ENCODE measurements at regions not wholly inside any gene's neighbourhood (a gene's known extent, or its start where the extent isn't known, plus 50 kb on each side); places are given as distances from the start of the nearest gene placed in this dataset.

DNA sequence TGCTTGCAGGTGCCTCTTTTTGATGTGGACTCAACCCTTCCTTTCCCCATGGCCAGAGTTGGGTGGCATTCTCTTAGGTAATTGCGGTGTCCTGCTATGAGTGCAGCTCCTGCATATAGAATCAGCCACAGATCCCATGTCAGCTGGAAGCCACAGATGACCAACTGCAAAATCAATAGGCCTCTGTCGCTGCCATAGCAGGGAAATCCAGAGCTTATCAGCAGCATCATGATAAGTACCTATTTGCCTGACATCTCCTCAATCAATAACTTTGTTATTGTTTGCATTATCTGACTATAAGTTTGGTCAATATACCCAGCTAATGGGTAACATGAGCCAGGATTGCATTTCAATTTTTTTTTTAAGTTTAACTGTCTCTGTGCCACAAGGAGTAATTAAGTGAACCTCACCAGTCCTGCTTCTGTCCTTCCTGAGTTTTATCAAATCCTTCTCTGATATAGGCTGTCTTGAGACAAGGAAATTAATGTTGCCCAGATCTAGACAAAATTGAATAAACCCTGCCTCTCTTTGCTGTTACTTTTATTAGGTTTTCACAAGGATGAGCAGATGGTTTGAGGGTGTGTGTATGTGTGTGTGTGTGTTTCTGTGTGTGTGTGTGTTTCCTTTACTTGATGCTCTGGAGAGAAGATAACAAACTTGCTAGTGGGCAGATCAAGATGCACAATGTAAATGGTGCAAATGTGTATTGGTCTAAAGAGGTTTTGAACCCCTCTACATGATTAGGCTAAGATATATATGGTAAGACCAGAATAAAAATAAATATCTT is 59.6 kb upstream of the CREB1 start:
- no peak for DNase-seq (ENCODE audit: low spot score, unreplicated experiment)
- H3K4me3 Mint-ChIP-seq (ENCODE audit: low read depth): no peak overlapping the region
- no peaks in the 10 kb centered on the region for H3K36me3 Mint-ChIP-seq (ENCODE audit: insufficient read depth)
- peaks cover 3% of the 10 kb centered on the region for H3K27me3 Mint-ChIP-seq
- peak overlapping the region; percentile 74 for H3K27ac Mint-ChIP-seq
- no peaks in the 10 kb centered on the region for H3K9me3 Mint-ChIP-seq (ENCODE audit: low read depth)
- no peak for TF ChIP-seq CTCF (IDR thresholded peaks at IDR 0.05; ENCODE audit: unreplicated experiment)
- H3K4me1 Mint-ChIP-seq (ENCODE audit: low read depth): peaks cover 27% of the 10 kb centered on the region

DNA sequence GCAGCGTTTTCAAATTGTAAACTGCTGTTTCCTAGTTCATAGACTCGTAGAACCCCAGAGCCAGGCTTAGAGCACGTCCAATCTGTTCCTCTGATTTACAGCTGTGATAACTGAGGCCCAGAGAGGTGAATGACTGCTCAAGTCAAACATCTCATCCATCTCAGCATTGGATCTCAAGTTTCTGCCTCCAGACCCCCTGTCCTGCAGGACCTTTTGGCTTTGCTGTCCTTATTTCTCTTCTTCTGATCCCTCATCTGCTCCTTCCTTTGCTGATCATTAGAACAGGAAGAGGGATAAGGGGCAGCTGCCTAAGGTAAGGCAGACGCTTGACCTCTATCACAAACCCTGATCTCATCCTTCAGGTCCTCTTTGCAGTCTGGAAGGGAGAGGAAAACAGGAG is 58.5 kb upstream of the CREB1 start:
- Mint-ChIP-seq H3K27ac (no peak overlapping the region), H3K4me3 (ENCODE audit: low read depth) (no peak overlapping the region), H3K4me1 (ENCODE audit: low read depth) (peaks cover 27% of the 10 kb centered on the region), H3K9me3 (ENCODE audit: low read depth) (no peaks in the 10 kb centered on the region), H3K27me3 (peaks cover 5% of the 10 kb centered on the region), H3K36me3 (ENCODE audit: insufficient read depth) (no peaks in the 10 kb centered on the region)
- TF ChIP-seq CTCF (IDR thresholded peaks at IDR 0.05; ENCODE audit: unreplicated experiment): no peak
- DNase-seq (ENCODE audit: low spot score, unreplicated experiment): no peak

- Mint-ChIP-seq H3K4me3 (ENCODE audit: low read depth) (peak overlapping the region; percentile 33), H3K27ac (peak overlapping the region; percentile 75), H3K4me1 (ENCODE audit: low read depth) (peaks cover 27% of the 10 kb centered on the region), H3K9me3 (ENCODE audit: low read depth) (no peaks in the 10 kb centered on the region), H3K36me3 (ENCODE audit: insufficient read depth) (no peaks in the 10 kb centered on the region), H3K27me3 (peaks cover 5% of the 10 kb centered on the region)
- no peak for TF ChIP-seq CTCF (IDR thresholded peaks at IDR 0.05; ENCODE audit: unreplicated experiment)
- no peak for DNase-seq (ENCODE audit: low spot score, unreplicated experiment)
Observed at GRCh38 chr2:207472343-207473048, 57.3 kb upstream of the CREB1 start.

- TF ChIP-seq CTCF (IDR thresholded peaks at IDR 0.05; ENCODE audit: unreplicated experiment): peak; percentile 61
- no peaks in the 10 kb centered on the region for H3K36me3 Mint-ChIP-seq (ENCODE audit: insufficient read depth)
- no peak for DNase-seq (ENCODE audit: low spot score, unreplicated experiment)
- no peaks in the 10 kb centered on the region for H3K9me3 Mint-ChIP-seq (ENCODE audit: low read depth)
- peaks cover 5% of the 10 kb centered on the region for H3K27me3 Mint-ChIP-seq
- peak overlapping the region; percentile 75 for H3K27ac Mint-ChIP-seq
- H3K4me3 Mint-ChIP-seq (ENCODE audit: low read depth): peak overlapping the region; percentile 33
- H3K4me1 Mint-ChIP-seq (ENCODE audit: low read depth): peaks cover 27% of the 10 kb centered on the region
Observed at GRCh38 chr2:207473049-207473930, 56.5 kb upstream of the CREB1 start.

DNA sequence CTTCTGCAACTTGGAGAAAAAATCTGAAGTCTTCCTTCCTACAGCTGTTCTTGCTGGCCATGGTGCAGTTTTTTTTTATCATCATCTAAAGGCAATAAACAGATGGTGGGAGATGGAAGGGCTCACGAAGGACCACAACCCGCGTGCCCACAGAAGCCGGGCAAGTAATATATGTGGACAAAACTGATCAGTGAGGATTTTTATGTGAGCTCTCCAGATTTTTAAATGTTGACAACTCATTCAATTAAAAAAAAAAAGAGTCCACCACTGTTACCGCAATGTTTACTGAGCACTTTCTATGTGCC is 55.9 kb upstream of the CREB1 start:
- H3K4me1 Mint-ChIP-seq (ENCODE audit: low read depth): peaks cover 27% of the 10 kb centered on the region
- no peak for DNase-seq (ENCODE audit: low spot score, unreplicated experiment)
- no peak overlapping the region for H3K4me3 Mint-ChIP-seq (ENCODE audit: low read depth)
- no peak for TF ChIP-seq CTCF (IDR thresholded peaks at IDR 0.05; ENCODE audit: unreplicated experiment)
- no peaks in the 10 kb centered on the region for H3K9me3 Mint-ChIP-seq (ENCODE audit: low read depth)
- peaks cover 5% of the 10 kb centered on the region for H3K27me3 Mint-ChIP-seq
- no peak overlapping the region for H3K27ac Mint-ChIP-seq
- H3K36me3 Mint-ChIP-seq (ENCODE audit: insufficient read depth): no peaks in the 10 kb centered on the region
